Left cardiac atrium (tissue), 4 donors: ENCODE measurements at regions not wholly inside any gene's neighbourhood (a gene's known extent, or its start where the extent isn't known, plus 50 kb on each side); places are given as distances from the start of the nearest gene placed in this dataset.
A peak's percentile ranks its signal among the peaks of the same experiment; 100 is the strongest.

ENCODE experiments used
- ATAC-seq, 2 donors: fragments of 200-7000 bp; cut with Tn5 transposase; one replicate each; pipeline ENCODE4 v1.9.1; 2020; ENCODE audit warnings: mild to moderate bottlenecking in 2 of 2, moderate library complexity in 2 of 2
- DNase-seq: peaks from one replicate; pipeline ENCODE4 v3.0.0-alpha.2; 2020
- intact Hi-C, 2 donors: fragments of 100-400 bp; cut with DNase I; formaldehyde crosslinking; loops; one replicate each; pipeline versions ENCODE4 v1.14.1 to v1.15.1; 2022 to 2023
- donor health status: DM: no; HTN: yes; CAD: no.
- donor health status: DM: no; HTN: yes; CAD: no; lungs with severe emphysema.
- donor health status: DM: yes; HTN: yes; CAD: no.
- donor health status: Dilated cardiomyopathy.

DNA sequence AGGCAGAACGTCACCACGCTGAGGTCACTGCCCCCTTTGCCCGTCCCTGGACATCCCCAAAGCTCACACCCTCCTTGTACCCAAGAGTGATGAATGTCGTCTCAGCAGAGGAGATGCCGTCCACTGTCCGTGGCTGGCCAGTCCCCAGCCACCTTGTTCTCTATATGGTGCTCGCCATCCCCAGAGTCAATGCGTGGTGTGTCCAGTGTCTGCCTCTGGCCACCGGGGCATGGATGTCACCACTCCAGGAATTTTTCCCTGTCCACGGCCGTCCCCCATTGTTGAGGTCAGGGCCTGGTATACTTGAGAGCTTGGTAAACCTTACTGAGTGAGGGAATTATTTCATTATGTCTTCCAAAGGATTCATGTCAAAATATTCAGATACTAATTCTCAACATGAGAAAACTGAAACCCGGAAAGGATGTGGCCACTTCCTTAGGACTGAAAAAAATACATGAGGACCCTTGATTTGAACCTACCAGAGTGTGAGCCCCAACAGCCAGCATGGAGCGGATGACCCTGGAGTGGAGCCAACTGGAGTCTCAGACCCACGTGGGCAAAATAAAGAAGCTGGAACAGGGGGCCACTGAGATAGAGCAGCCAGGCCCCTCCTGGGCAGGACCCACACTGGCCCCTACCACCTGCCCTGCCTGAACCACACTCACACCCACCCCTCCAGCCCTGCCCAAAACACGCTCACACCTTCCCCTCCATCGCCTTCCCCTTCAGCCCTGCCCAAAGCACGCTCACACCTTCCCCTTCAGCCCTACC, 376.4 kb downstream of the BRD1 start:
- no peak for ATAC-seq

DNA sequence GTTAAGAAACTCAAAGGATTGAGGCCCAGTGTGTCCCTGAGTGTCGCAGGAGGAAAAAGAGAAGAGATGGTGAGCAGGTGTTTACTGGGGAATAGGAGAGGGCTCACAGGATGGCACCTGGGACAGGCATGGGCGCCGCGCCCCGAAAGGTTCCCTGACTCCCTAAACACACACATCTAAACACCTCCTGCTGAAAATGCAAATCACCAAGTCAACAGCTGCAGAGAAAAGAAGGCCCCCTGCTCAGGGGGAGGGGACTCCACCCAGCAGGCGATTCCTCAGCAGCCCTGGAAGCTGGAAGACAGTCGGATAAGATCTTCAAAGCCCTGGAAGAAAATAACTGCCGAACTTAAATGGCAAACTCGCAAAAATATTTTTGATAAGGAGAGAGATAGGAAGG, 377.2 kb downstream of the BRD1 start:
- intact Hi-C loops: no loop called here
- ATAC-seq (no peak), DNase-seq (no peak)

More for the DNA sequence above, 376.4 kb downstream of the BRD1 start:
- DNase-seq: no peak
- intact Hi-C loops: no loop called here

DNA sequence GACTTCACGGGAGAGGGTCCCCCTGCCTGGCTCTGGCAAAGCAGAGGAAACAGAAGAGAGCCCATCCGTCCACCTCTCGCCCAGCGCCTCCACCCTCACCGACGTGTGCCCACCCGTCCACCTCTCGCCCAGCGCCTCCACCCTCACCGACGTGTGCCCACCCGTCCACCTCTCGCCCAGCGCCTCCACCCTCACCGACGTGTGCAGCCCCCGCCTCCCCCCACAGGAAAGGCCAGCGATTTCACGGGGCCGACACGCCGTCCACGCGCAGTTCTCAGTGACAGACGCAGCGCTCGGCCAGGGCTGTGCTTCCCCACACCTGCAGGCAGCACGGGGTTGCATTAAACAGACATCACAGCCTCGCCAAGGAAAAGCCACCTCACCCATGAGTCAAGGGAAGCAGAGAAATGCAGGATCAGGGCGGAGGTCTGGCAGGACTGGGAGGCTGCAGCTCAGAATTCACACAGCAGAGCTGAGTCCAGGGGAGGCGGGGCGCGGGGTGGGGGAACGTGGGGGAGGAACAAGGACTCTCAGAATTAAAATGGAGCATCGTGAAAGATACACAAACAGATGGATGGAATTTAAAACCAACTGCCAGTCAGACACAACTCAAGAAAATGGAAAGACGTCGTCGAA, 377.7 kb downstream of the BRD1 start:
- ATAC-seq: peak in 1 of 2 donors; percentile 32
- intact Hi-C loops: no loop called here
- no peak for DNase-seq

DNA sequence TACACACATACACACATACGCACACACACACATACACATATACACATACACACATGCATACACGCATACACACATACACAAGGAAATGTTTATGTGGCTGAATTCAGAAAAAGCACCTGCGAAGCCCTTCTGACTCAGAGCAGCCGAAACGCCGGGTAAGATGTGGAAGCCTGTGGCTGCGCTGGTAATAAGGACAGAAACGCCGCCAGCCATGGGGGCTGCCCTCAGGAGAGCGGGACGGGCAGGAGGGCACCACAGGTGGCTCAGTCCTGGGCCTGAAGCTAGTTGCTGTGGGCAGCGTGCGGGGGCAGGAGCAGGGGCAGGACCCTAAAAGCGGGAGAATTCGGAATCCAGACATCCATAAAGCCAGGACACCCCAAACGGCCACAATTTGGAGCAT, 378.3 kb downstream of the BRD1 start:
- intact Hi-C loops: no loop called here
- DNase-seq (no peak), ATAC-seq (no peak)

DNA sequence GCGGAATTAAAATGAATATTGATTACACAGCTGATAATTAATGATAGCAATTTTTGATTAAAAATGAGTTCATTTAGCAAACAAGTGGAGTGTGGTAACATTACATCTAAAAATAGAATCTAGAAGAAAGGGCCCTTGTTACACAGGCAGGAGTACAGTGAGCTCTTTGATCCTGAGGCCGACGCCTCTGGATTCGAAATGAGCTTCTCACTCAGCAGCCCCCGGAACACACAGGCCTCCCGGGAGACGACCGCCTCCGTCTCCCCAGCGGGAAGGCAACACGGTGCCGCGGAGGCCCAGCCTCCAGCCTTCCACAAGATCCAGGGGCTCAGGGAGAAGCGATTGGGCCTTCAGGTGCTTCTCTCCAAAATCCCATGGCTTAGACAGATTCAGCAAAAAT, 379.1 kb downstream of the BRD1 start:
- intact Hi-C loops: no loop called here
- DNase-seq (no peak), ATAC-seq (no peak)

DNA sequence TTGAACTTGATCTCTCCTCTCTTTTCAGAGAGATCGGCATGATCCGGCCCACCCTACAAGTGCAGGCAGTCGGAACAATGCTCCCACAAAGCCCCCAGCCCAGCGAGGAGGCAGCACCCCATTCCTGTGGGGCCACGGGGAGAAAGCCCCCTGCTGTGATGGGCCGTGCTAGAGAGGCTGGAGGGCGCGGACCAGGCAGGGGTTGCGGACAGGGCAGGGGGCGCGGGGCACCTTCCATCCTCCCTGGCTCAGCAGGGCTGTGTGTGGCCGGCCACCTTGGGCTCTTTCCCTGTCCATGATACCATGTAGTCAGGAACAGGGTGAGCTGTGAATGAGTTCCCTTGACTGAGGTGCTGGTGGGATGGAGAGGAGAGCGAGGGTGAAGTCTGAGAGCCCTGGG, 379.8 kb downstream of the BRD1 start:
- intact Hi-C loops: no loop called here
- no peak for DNase-seq
- ATAC-seq: no peak

DNA sequence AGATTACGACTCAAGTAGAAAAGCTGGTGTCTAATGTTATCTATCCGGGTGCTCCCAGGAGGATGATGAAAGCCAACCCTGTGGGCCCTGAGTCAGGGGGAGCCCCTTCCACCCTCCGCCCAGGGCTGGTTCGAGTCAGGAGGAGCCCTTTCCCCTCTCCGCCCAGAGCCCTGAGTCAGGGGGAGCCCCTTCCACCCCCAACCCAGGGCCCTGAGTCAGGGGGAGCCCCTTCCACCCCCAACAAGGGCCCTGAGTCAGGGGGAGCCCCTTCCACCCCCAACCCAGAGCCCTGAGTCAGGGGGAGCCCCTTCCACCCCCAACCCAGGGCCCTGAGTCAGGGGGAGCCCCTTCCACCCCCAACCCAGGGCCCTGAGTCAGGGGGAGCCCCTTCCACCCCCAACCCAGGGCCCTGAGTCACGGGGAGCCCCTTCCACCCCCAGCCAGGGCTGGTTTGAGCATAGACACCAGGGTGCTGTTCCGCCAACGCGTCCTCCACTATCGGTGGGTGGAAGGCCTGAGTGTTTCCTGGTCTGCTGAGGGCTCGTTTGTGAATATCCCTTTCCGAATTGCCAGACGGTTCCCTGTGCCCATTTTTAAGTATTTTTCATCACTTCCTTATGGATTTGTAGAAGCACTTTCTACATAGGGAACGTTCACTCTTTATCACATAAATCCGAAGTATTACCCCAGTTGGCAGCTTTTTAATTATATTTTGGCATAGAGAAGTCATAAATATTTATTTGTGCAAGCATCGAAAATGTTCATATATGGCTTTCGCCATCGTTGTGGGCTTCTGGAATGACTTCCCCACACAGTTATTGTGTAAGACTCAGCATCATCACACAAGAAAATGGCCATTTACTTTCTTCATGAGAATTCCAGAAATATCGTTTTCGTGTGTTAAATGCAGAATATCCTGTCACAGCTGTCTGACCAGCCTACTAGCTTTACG, 380.6 kb downstream of the BRD1 start:
- intact Hi-C loops: no loop called here
- DNase-seq: no peak
- ATAC-seq: no peak

DNA sequence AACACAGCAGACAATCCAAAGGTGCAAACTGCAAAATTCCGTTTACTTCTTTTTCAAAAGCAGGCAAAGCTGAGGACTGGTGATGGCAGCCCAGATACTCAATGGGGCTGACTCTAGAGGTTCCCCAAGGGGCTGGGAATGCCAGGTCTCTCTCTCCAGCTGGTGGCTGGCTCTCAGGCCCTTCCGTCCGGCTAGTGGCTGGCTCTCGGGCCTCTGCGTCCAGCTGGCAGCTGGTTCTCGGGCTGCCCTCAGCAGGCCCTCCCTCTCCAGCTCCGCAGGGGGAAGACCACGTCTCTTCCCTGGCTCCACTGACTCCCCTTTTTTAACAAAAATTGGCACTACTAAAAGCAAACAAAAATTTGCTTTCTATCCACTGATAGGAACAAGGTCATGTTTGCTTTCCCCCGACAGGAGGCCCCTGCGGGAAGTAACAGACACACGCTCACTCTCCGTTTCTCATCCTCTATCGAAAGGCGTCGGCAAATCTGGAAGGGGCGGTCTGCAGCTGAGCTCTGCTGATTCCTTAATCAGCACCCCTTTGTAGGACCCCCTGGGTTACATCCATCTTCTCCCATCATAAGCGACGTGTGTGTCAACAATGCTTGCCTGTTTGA, 381.4 kb downstream of the BRD1 start:
- DNase-seq: no peak
- no peak for ATAC-seq

DNA sequence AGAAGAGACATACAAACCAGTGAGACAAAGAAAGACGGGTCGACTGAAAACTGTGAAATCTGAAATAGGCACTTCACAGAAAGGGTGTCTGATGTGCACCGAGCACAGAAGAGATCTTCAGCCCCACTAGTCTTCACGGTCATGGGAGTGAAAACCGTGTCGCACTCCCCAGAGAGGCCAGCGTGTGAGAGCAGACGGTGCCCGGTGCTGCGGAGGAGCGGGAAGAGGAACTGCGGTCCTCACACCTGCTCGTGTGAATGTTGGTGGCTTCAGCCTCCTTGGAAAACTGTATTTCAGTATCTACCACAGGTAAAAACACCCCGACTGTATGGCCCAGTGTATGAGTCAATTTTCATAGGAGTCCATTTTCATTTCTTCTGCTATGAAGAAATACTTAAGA, 382.9 kb downstream of the BRD1 start:
- ATAC-seq (no peak), DNase-seq (no peak)
- intact Hi-C loops: no loop called here

More for the DNA sequence above, 381.4 kb downstream of the BRD1 start:
- intact Hi-C loops: no loop called here

DNA sequence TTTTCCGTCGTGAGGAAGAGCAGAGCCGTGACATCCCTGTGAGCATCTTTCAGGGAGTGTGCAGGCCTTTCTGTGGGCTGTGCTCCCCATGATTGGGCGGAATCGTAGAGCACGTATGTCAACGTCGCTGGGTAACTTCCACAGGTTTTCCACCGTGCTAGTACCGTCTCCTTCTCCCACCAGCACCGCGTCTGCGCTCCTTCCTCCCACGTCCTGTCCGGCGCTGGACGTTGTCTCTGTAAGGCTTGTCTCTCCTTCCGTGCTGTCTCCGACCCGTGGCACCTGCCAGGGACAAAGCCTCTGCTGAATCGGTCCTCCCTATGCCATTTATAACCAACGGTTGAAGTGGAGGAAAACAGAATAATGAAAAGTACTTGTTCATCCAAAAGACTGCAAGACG, 386.7 kb downstream of the BRD1 start:
- DNase-seq (no peak), ATAC-seq (no peak)
- intact Hi-C loops: no loop called here

DNA sequence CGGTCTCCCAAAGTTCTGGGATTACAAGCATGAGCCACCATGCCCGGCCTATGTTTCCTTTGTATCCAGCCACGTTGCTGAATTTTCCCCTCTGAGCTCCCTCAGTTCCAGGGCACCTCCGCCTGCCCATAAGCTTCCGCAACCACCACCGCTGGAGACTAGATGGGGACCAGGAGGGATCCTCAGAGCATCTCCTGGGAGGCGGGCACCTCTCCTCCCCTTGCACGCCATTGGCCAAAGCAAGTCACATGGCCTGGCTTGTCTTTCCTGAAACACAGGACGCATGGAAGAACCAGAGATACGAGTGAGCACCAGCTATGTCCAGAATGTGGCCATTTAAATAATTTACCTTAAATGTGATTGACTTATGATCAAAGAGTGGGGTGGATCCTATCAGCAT, 388.3 kb downstream of the BRD1 start:
- intact Hi-C loops: no loop called here
- no peak for DNase-seq
- no peak for ATAC-seq

DNA sequence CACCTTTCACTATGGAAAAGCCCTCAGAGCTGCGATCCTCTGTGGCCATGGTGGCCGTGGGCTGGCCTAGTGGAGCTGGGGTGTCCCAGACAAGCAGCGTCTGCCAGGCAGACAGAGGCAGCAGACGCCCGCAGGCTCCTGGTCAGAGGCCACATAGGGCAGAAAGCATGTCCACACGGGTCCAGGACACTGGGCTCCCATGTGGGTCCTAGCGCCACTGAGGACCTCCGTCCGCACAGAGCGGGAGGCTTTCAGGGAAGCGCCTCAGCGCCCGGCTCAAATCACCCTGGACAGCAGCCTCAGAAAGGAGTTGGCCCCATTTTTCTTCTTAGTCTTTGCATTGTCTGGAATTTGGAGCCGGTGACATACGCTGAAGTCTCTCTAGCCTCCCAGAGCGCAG, 389.7 kb downstream of the BRD1 start:
- intact Hi-C loops: no loop called here
- no peak for DNase-seq
- no peak for ATAC-seq

DNA sequence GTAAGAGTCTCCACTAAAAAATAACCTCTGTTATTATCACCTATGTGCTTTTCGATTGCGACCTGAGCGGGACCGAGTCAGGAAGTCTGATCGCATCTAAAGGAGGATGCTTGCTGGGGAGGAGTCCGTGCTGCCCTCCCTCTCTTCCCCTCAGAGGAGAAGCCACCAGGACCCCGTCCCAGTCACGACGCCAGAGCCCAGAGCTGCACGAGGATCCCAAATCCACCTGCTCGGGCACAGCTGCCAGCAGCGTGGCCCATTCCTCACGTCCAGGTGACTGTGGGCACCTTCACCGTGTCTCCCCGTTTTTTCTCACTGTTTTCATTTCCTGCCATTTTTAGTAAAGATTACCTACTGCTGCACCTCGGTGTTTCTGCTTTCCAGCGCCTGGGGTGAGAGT, 390.3 kb downstream of the BRD1 start:
- ATAC-seq (no peak), DNase-seq (no peak)
- intact Hi-C loops: no loop called here

DNA sequence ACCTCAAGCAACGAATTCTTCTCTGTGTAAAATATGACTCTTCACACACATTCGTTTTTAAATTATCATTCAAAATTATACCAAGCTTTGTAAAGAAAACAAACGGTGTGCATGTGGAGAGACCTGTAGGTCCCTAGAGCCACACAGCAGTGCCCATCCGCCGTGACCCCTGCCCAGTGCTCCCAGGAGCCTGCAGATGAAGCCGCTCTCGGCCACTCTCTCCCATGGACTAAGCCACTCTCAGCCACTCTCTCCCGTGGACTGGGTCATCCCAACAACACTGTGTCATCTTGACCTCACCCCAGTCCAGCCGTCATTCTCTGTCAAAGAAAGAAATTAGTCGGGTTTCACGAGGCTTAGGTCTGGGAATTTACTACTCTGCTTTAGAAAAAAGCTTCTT, 391.6 kb downstream of the BRD1 start:
- DNase-seq (no peak), ATAC-seq (no peak)
- intact Hi-C loops: no loop called here

DNA sequence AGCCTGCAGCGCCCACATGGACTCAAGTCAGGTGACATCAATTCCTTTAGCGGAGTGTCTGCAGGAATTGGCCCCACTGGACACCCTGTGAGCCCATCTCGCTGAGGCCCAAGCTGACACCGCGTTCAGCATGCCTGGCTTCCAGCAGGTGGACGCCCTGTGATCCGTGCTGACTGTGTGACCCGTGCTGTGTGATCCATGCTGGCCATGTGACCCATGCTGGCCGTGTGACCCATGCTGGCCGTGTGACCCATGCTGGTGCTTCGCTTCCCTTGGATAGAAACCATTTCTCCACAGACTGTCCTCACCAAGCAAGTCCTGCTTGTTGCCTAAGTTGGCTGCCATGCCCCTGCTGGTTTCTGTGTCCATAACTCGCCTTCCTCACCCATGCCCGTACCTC, 392.1 kb downstream of the BRD1 start:
- no peak for DNase-seq
- no peak for ATAC-seq

DNA sequence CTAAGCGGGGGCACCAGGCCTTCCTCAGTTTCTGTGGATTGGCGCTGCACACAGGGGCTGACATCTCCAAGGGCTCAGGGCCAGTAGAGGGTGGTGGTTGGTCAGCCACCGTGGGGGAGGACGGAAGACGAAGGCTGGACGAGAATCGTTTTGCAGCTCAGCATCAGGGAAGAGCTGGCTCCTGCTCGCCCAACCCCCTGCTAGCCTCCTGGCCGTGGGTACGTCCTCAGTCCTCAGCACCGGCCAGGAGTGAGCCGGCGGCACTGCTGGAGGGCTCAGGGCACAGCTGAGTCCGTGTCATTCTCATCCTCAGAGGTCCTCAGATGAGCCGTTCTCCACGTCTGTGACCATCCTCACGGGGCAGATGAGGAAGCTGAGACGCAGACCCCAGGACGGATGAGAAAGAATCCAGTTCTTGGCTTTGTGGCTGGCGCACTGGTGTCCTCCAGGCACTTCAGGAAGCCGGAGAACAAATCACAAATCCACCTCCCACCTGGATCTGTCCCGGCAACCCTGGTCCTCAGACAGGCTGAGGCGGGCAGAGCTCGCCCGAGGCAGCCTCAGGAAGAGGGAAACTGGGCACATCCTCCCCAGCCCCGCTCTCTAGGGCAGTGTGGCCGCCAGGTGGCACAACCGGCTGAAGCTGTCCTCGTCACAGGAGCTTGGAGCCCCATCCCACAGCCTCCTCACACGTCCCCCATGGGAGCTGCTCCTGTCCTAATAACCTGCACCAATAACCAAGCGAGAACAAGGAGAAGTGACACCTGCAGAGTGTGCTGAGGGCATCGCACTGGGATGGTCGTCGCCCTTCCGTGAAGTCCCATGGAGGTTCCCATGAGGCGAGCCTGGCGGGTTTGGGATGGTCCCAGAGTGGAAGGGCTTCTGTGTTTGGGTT, 393.7 kb downstream of the BRD1 start:
- ATAC-seq (no peak), DNase-seq (no peak)
- intact Hi-C loops: no loop called here

More for the DNA sequence above, 392.1 kb downstream of the BRD1 start:
- intact Hi-C loops: no loop called here

DNA sequence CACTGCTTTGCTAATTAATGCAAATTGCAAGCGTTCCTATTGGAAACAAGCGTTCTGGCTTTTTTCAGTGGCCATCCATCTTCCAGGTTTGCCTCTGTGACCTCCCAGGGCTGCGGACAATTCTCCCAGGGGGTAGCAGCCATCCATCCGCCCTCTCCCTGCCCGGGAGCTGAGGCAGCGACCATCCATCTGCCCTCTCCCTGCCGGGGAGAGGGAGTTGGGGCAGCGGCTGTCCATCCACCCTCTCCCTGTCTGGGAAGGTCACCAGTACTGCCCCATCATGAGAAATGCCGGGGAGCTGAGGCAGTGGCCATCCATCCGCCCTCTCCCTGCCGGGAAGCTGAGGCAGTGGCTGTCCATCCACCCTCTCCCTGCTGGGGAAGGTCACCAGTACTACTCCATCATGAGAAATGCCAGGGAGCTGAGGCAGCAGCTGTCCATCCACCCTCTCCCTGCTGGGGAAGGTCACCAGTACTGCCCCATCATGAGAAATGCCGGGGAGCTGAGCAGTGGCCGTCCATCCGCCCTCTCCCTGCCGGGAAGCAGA, 394.7 kb downstream of the BRD1 start:
- no peak for DNase-seq
- no peak for ATAC-seq
- intact Hi-C loops: no loop called here

DNA sequence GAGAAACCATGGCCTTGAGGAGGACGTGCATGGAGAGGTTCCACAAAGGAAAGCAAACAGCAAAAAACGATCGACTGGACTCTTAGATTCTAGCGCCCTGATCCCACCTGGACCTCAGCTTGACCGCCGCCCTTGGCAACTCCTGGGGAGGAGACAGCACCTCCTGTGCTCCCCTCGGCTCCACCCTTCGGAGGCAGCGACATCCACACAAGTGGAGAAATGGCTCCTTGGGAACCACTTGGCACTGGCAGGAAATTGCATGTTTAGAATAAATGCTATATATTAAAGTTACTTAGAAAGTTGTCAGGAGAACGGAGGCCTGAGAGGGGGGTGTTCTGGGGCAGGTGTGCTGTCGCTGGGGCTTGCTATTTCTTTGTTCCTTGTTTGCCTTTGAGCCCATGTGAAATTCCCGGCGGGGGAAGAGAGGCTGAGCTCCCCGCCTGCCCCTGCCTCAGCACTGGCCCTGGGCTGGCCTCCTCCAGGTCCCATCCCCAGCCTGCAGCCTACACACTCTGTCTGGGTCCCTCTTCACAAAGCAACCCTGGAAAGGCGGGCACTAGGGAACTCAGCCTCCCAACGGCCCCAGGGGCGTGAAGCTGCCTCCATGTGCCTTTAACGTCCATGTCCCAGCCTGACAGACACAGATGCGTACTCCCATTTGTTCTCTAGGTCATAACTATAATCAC, 395.3 kb downstream of the BRD1 start:
- DNase-seq (no peak), ATAC-seq (no peak)
- intact Hi-C loops: no loop called here
